Astrocyte (in vitro differentiated cells and primary cell): ENCODE measurements at regions not wholly inside any gene's neighbourhood (a gene's known extent, or its start where the extent isn't known, plus 50 kb on each side); places are given as distances from the start of the nearest gene placed in this dataset.

ENCODE experiments used
- DNase-seq: peaks from one replicate; pipeline ENCODE4 v3.0.0-alpha.2; 2010; ENCODE audit warnings: low read depth
- FAIRE-seq: peaks from 2 replicates; lab custom pipeline; 2011; peaks lifted over from hg19 to GRCh38; lab: Jason Lieb, UNC
- H2AFZ ChIP-seq: 2 replicates; pipeline ENCODE4 v1.6.0; 2012; ENCODE audit warnings: low read depth, low read length, inconsistent platforms
- H3K27ac ChIP-seq: 2 replicates; pipeline ENCODE4 v1.5.1; 2011; ENCODE audit warnings: low read depth, low read length, inconsistent platforms
- H3K27me3 ChIP-seq: 2 replicates; pipeline ENCODE4 v1.6.0; 2011; ENCODE audit warnings: low read length, inconsistent platforms; ENCODE audit not compliant: insufficient read depth
- H3K36me3 ChIP-seq: 2 replicates; pipeline ENCODE4 v1.5.1; 2011; ENCODE audit warnings: low read length, inconsistent platforms; ENCODE audit not compliant: insufficient read depth
- H3K4me1 ChIP-seq: 2 replicates; pipeline ENCODE4 v1.5.1; 2011; ENCODE audit warnings: low read length, inconsistent platforms; ENCODE audit not compliant: insufficient read depth
- H3K4me2 ChIP-seq: 2 replicates; pipeline ENCODE4 v1.6.0; 2012; ENCODE audit warnings: low read length, inconsistent platforms
- H3K4me3 ChIP-seq: 2 replicates; pipeline ENCODE4 v1.5.1; 2011; ENCODE audit warnings: low read depth, mild to moderate bottlenecking, low read length, inconsistent platforms; ENCODE audit not compliant: insufficient read depth
- H3K79me2 ChIP-seq: 2 replicates; pipeline ENCODE4 v1.6.0; 2012; ENCODE audit warnings: mild to moderate bottlenecking, low read length, inconsistent platforms; ENCODE audit not compliant: insufficient read depth
- H3K9ac ChIP-seq: 2 replicates; pipeline ENCODE4 v1.6.0; 2012; ENCODE audit warnings: mild to moderate bottlenecking, low read length, inconsistent platforms
- H3K9me3 ChIP-seq: 2 replicates; pipeline ENCODE4 v1.5.1; 2012; ENCODE audit warnings: low read depth, mild to moderate bottlenecking, low read length, inconsistent platforms; ENCODE audit not compliant: insufficient read depth
- H4K20me1 ChIP-seq: 2 replicates; pipeline ENCODE4 v1.6.0; 2012; ENCODE audit warnings: low read length, inconsistent platforms; ENCODE audit not compliant: insufficient read depth
- H3K27ac Mint-ChIP-seq: one replicate; pipeline ENCODE4 v1.8.0; 2021; ENCODE audit warnings: mild to moderate bottlenecking, mixed read lengths; ENCODE audit not compliant: unreplicated experiment
- H3K27me3 Mint-ChIP-seq: one replicate; pipeline ENCODE4 v1.8.0; 2021; ENCODE audit warnings: low read depth, mixed read lengths; ENCODE audit not compliant: unreplicated experiment
- H3K36me3 Mint-ChIP-seq: one replicate; pipeline ENCODE4 v1.8.0; 2021; ENCODE audit warnings: low read depth, mixed read lengths; ENCODE audit not compliant: unreplicated experiment
- H3K4me1 Mint-ChIP-seq: one replicate; pipeline ENCODE4 v1.8.0; 2021; ENCODE audit warnings: low read depth, mixed read lengths; ENCODE audit not compliant: unreplicated experiment
- H3K4me3 Mint-ChIP-seq: one replicate; pipeline ENCODE4 v1.8.0; 2021; ENCODE audit warnings: mild to moderate bottlenecking, moderate library complexity, mixed read lengths; ENCODE audit not compliant: unreplicated experiment
- H3K9me3 Mint-ChIP-seq: one replicate; pipeline ENCODE4 v1.8.0; 2021; ENCODE audit warnings: mild to moderate bottlenecking, mixed read lengths; ENCODE audit not compliant: unreplicated experiment
- EZH2 ChIP-seq: IDR thresholded peaks from 2 replicates; pipeline ENCODE4 v1.6.1; 2012; ENCODE audit warnings: mild to moderate bottlenecking, low read length, inconsistent platforms; ENCODE audit not compliant: insufficient read depth
- TF ChIP-seq, protein P1 (sequence below): IDR thresholded peaks from 2 replicates; pipeline ENCODE4 v1.5.1; 2011; ENCODE audit warnings: low read depth, mild to moderate bottlenecking, inconsistent platforms, low read length, moderate library complexity; ENCODE audit not compliant: insufficient read depth

DNA sequence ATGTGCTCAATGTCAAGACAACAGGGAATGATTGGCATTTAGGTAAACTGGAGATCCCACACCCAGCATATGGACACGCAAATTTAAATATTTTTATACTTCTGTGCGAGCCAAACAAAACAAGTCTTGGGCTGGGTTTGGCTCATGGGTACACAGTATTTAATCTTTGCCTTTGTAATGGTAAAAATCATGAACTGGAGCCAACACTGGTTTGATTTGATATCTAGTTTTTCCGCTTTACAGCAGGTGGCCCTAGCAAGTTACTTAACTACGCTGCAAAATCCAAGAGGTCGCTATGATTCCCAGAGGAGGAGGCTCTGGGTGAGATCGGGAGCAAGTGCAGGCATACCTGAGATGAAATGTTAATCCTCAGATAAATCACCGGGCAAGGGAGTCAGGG, 207.9 kb upstream of the SATB1 start:
- peaks cover 8% of the 10 kb centered on the region for H3K4me1 Mint-ChIP-seq
- Histone ChIP-seq H3K4me3 (no peak overlapping the region), H3K4me2 (no peak overlapping the region), H3K9me3 (no peaks in the 10 kb centered on the region), H3K36me3 (no peaks in the 10 kb centered on the region), H3K9ac (no peak overlapping the region), H3K27me3 (no peaks in the 10 kb centered on the region), H4K20me1 (no peaks in the 10 kb centered on the region), H2AFZ (no peak overlapping the region), H3K4me1 (no peaks in the 10 kb centered on the region), H3K27ac (no peak overlapping the region), H3K79me2 (no peaks in the 10 kb centered on the region)
- no peak for TF ChIP-seq EZH2
- TF ChIP-seq, protein P1, sequence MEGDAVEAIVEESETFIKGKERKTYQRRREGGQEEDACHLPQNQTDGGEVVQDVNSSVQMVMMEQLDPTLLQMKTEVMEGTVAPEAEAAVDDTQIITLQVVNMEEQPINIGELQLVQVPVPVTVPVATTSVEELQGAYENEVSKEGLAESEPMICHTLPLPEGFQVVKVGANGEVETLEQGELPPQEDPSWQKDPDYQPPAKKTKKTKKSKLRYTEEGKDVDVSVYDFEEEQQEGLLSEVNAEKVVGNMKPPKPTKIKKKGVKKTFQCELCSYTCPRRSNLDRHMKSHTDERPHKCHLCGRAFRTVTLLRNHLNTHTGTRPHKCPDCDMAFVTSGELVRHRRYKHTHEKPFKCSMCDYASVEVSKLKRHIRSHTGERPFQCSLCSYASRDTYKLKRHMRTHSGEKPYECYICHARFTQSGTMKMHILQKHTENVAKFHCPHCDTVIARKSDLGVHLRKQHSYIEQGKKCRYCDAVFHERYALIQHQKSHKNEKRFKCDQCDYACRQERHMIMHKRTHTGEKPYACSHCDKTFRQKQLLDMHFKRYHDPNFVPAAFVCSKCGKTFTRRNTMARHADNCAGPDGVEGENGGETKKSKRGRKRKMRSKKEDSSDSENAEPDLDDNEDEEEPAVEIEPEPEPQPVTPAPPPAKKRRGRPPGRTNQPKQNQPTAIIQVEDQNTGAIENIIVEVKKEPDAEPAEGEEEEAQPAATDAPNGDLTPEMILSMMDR, result no peak
- H3K4me3 Mint-ChIP-seq, result no peak overlapping the region
- H3K36me3 Mint-ChIP-seq, result no peaks in the 10 kb centered on the region
- H3K27ac Mint-ChIP-seq, result no peak overlapping the region
- H3K27me3 Mint-ChIP-seq, result no peaks in the 10 kb centered on the region
- no peaks in the 10 kb centered on the region for H3K9me3 Mint-ChIP-seq
- no peak for DNase-seq
- no peak for FAIRE-seq

DNA sequence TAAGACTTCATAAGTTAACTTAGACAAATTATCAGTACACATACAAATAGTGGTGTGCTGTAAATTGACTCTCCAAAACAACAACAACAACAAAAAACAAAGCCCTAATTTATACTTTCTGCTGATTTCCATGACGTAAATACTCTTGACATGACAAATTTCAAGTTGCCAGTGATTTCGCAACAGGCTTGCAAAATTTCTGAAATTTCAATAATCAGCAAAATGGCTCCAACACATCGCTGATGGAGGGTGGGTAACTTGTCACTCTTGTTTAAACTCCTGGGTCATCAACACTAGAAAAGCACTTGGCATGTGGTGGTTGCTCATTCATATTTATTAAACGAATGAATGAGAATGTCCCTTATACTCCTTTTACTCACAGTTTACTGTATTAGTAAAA, 205.2 kb upstream of the SATB1 start:
- H3K9me3 Mint-ChIP-seq, result no peaks in the 10 kb centered on the region
- Histone ChIP-seq H4K20me1 (no peaks in the 10 kb centered on the region), H3K36me3 (no peaks in the 10 kb centered on the region), H3K9me3 (no peaks in the 10 kb centered on the region), H3K27me3 (no peaks in the 10 kb centered on the region), H3K4me1 (no peaks in the 10 kb centered on the region), H3K4me2 (no peak overlapping the region), H3K27ac (no peak overlapping the region), H3K79me2 (no peaks in the 10 kb centered on the region), H3K9ac (no peak overlapping the region), H3K4me3 (no peak overlapping the region), H2AFZ (no peak overlapping the region)
- H3K4me1 Mint-ChIP-seq, result peaks cover 8% of the 10 kb centered on the region
- H3K4me3 Mint-ChIP-seq, result no peak overlapping the region
- H3K27me3 Mint-ChIP-seq, result no peaks in the 10 kb centered on the region
- DNase-seq (no peak), FAIRE-seq (no peak)
- TF ChIP-seq, protein P1, result no peak
- TF ChIP-seq EZH2, result no peak
- H3K36me3 Mint-ChIP-seq, result no peaks in the 10 kb centered on the region
- no peak overlapping the region for H3K27ac Mint-ChIP-seq

DNA sequence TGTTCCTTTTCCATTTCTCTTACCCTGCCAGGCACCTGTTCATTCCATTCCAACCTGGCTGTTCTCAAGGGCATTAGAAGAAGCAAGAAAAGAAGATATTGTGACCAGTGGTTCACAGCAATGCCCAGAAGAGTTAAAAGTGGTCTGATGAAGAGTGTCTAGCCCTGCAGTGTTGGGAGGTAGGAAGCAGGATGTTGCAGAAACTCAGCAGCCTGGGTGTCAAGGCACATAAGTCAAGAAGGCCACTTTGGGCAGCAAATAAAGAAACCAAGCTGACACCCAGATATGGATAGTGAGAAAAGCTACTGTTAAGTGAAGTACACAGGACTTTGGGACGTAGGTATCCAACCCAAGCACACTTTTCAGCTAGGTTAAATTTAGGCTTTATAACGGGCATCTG, 199.9 kb upstream of the SATB1 start:
- H3K9me3 Mint-ChIP-seq, result no peaks in the 10 kb centered on the region
- TF ChIP-seq, protein P1, result no peak
- TF ChIP-seq EZH2, result no peak
- no peaks in the 10 kb centered on the region for H3K27me3 Mint-ChIP-seq
- H3K79me2 ChIP-seq, result no peaks in the 10 kb centered on the region
- H3K36me3 Mint-ChIP-seq, result no peaks in the 10 kb centered on the region
- H3K4me3 ChIP-seq, result no peak overlapping the region
- DNase-seq, result no peak
- H3K27ac Mint-ChIP-seq, result no peak overlapping the region
- H3K9ac ChIP-seq, result no peak overlapping the region
- no peak overlapping the region for H2AFZ ChIP-seq
- H3K4me2 ChIP-seq, result no peak overlapping the region
- H3K27ac ChIP-seq, result no peak overlapping the region
- no peaks in the 10 kb centered on the region for H3K9me3 ChIP-seq
- H4K20me1 ChIP-seq, result no peaks in the 10 kb centered on the region
- FAIRE-seq, result no peak
- H3K4me3 Mint-ChIP-seq, result no peak overlapping the region
- H3K36me3 ChIP-seq, result no peaks in the 10 kb centered on the region
- no peaks in the 10 kb centered on the region for H3K27me3 ChIP-seq
- H3K4me1 ChIP-seq, result no peaks in the 10 kb centered on the region
- H3K4me1 Mint-ChIP-seq, result no peaks in the 10 kb centered on the region
